HCT116 (cell line): ENCODE measurements at regions not wholly inside any gene's neighbourhood (a gene's known extent, or its start where the extent isn't known, plus 50 kb on each side); places are given as distances from the start of the nearest gene placed in this dataset.

Experiments
- ATAC-seq: fragments of 200-7000 bp; cut with Tn5 transposase; 2 replicates; pipeline ENCODE4 v1.9.1; 2020; ENCODE audit warnings: mild to moderate bottlenecking, moderate library complexity
- BruUV-seq: library from RNA; stranded (reverse); fragments of 400-500 nt; replicated peaks from 2 replicates; lab custom pipeline; 2021; lab: Mats Ljungman, UMichigan
- CTCF ChIA-PET: fragments of 300-600 bp; sonication (Branson Sonifier 250); formaldehyde crosslinking; loops from one replicate; lab custom pipeline; 2021; ENCODE audit warnings: antibody characterized with exemption; lab: Charles Lee
- POLR2A ChIA-PET: fragments of 300-600, 350-600 bp; sonication (Branson Sonifier 250); formaldehyde crosslinking; loops from one replicate; lab custom pipeline; 2021; ENCODE audit warnings: antibody characterized with exemption; lab: Charles Lee
- RAD21 ChIA-PET, 2 experiments: fragments of 300-600 bp; sonication (Branson Sonifier 250); formaldehyde crosslinking; loops; one replicate each; lab custom pipeline; 2023; ENCODE audit warnings: low total read pairs in 2 of 2; ENCODE audit not compliant: uncharacterized antibody in 2 of 2, unreplicated experiment in 2 of 2, low non-redundant PET in 1 of 2; lab: Charles Lee
- DNase-seq: peaks from one replicate; pipeline ENCODE4 v3.0.0-alpha.2; 2010; ENCODE audit warnings: low read depth, low spot score
- H2AFZ ChIP-seq: fragments of 200-600 bp; shearing (Covaris generic), sonication (generic); 2 replicates; pipeline ENCODE4 v1.6.1; 2017; ENCODE audit warnings: low read depth, mixed run types, mixed read lengths, antibody characterized with exemption, low read length; ENCODE audit not compliant: poor library complexity, severe bottlenecking
- H3K27ac ChIP-seq: 2 replicates; pipeline ENCODE4 v1.5.1; 2012; ENCODE audit warnings: low read depth, low read length
- H3K27me3 ChIP-seq: fragments of 200-600 bp; sonication (generic); 2 replicates; pipeline ENCODE4 v1.6.1; 2016; ENCODE audit warnings: mixed run types, low read length, mixed read lengths; ENCODE audit not compliant: insufficient read depth
- H3K36me3 ChIP-seq, 2 experiments: fragments of 200-500 bp in 1 of 2; fragments of 200-600 bp in 1 of 2; sonication (Bioruptor generic) in 1 of 2; sonication (generic) in 1 of 2; 2 replicates each; pipeline versions ENCODE4 v1.5.1 to v1.6.1; 2014 to 2016; ENCODE audit warnings: low read length in 2 of 2, inconsistent platforms in 1 of 2, mixed read lengths in 1 of 2, mixed run types in 1 of 2; ENCODE audit not compliant: insufficient read depth in 2 of 2, control insufficient read depth in 1 of 2
- H3K4me1 ChIP-seq, 2 experiments: fragments of 200-600 bp in 1 of 2; sonication (generic) in 1 of 2; 2 replicates each; pipeline versions ENCODE4 v1.5.1 to v1.6.1; 2012 to 2017; ENCODE audit warnings: low read length in 2 of 2, inconsistent platforms in 1 of 2, mild to moderate bottlenecking in 1 of 2, mixed read lengths in 1 of 2, mixed run types in 1 of 2, moderate library complexity in 1 of 2; ENCODE audit not compliant: insufficient read depth in 2 of 2, control insufficient read depth in 1 of 2
- H3K4me2 ChIP-seq: fragments of 200-600 bp; sonication (generic); 2 replicates; pipeline ENCODE4 v1.6.1; 2017; ENCODE audit warnings: mixed run types, low read length, mixed read lengths
- H3K4me3 ChIP-seq, 2 experiments: fragments of 200-600 bp in 1 of 2; sonication (generic) in 1 of 2; replicated peaks in 1 of 2; 2 replicates each; pipeline ENCODE4 v1.5.1; 2011 to 2016; ENCODE audit warnings: low read length in 2 of 2, control low read depth in 1 of 2, low read depth in 1 of 2, mild to moderate bottlenecking in 1 of 2, mixed read lengths in 1 of 2, mixed run types in 1 of 2
- H3K79me2 ChIP-seq: fragments of 200-600 bp; sonication (generic); 2 replicates; pipeline ENCODE4 v1.6.1; 2017; ENCODE audit warnings: mild to moderate bottlenecking, mixed run types, low read length, moderate library complexity, mixed read lengths; ENCODE audit not compliant: insufficient read depth
- H3K9ac ChIP-seq: fragments of 200-600 bp; sonication (generic); 2 replicates; pipeline ENCODE4 v1.6.1; 2016; ENCODE audit warnings: low read length, mixed read lengths
- H3K9me2 ChIP-seq: fragments of 200-600 bp; sonication (generic), shearing (Covaris generic); 2 replicates; pipeline ENCODE4 v1.6.1; 2017; ENCODE audit warnings: mixed run types, mild to moderate bottlenecking, moderate library complexity; ENCODE audit not compliant: insufficient read depth
- H3K9me3 ChIP-seq, 2 experiments: fragments of 200-500 bp in 1 of 2; fragments of 200-600 bp in 1 of 2; sonication (Bioruptor generic) in 1 of 2; sonication (generic) in 1 of 2; 2 replicates each; pipeline ENCODE4 v1.6.1; 2014 to 2017; ENCODE audit warnings: low read length in 2 of 2, mixed read lengths in 2 of 2, inconsistent platforms in 1 of 2, low read depth in 1 of 2, mild to moderate bottlenecking in 1 of 2, mixed run types in 1 of 2, moderate library complexity in 1 of 2; ENCODE audit not compliant: control insufficient read depth in 1 of 2, insufficient read depth in 1 of 2
- H4K20me1 ChIP-seq: fragments of 200-600 bp; sonication (generic), shearing (Covaris generic); 2 replicates; pipeline ENCODE4 v1.6.1; 2017; ENCODE audit warnings: mixed run types, mild to moderate bottlenecking, moderate library complexity; ENCODE audit not compliant: insufficient read depth
- CEBPB ChIP-seq: IDR thresholded peaks from 2 replicates; pipeline ENCODE4 v1.6.1; 2012; ENCODE audit warnings: low read depth
- ELF1 ChIP-seq: IDR thresholded peaks from 2 replicates; pipeline ENCODE4 v1.6.1; 2012; ENCODE audit warnings: low read depth, borderline replicate concordance
- EZH2 ChIP-seq: fragments of 200-600 bp; sonication (generic); IDR thresholded peaks from 2 replicates; pipeline ENCODE4 v1.6.1; 2017; ENCODE audit warnings: antibody characterized with exemption, mixed run types
- JUND ChIP-seq: IDR thresholded peaks from 2 replicates; pipeline ENCODE4 v1.6.1; 2012
- POLR2A ChIP-seq: IDR thresholded peaks from 2 replicates; pipeline ENCODE4 v1.7.0; 2011; ENCODE audit warnings: borderline replicate concordance; ENCODE audit not compliant: insufficient read depth, insufficient read length; ENCODE audit errors: extremely low read depth
- POLR2AphosphoS5 ChIP-seq: IDR thresholded peaks from 2 replicates; pipeline ENCODE4 v1.6.1; 2011; ENCODE audit warnings: mild to moderate bottlenecking, low read depth, low read length, moderate library complexity
- RAD21 ChIP-seq: IDR thresholded peaks from 2 replicates; pipeline ENCODE4 v1.6.1; 2012; ENCODE audit warnings: low read depth, mild to moderate bottlenecking
- REST ChIP-seq: IDR thresholded peaks from 2 replicates; pipeline ENCODE4 v1.6.1; 2012; ENCODE audit warnings: low read depth
- SRF ChIP-seq: IDR thresholded peaks from 2 replicates; pipeline ENCODE4 v1.6.1; 2012; ENCODE audit warnings: low read depth
- YY1 ChIP-seq: IDR thresholded peaks from 2 replicates; pipeline ENCODE4 v1.6.1; 2011; ENCODE audit warnings: low read length, low read depth, moderate library complexity, mild to moderate bottlenecking; ENCODE audit not compliant: insufficient replicate concordance; ENCODE audit errors: extremely low read depth
- ZFX ChIP-seq: fragments of 450-650 bp; IDR thresholded peaks from 2 replicates; pipeline ENCODE4 v1.6.1; 2017
- ZNF274 ChIP-seq: fragments of 200-500 bp; sonication (Bioruptor generic); IDR thresholded peaks from 2 replicates; pipeline ENCODE4 v1.6.1; 2014; ENCODE audit warnings: mild to moderate bottlenecking, low read depth, low read length, inconsistent platforms
- intact Hi-C: fragments of 100-400 bp; cut with micrococcal nuclease; formaldehyde crosslinking; loops from 2 replicates; pipeline ENCODE4 v1.10.0; 2022
- TF ChIP-seq, protein P1 (sequence below): IDR thresholded peaks from 2 replicates; pipeline ENCODE4 v1.6.1; 2011; ENCODE audit warnings: mild to moderate bottlenecking, low read length, moderate library complexity; ENCODE audit not compliant: insufficient replicate concordance; ENCODE audit errors: extremely low read depth
- TF ChIP-seq, protein P2 (sequence below): IDR thresholded peaks from 2 replicates; pipeline ENCODE4 v1.6.1; 2012
- TF ChIP-seq, protein P3 (sequence below): IDR thresholded peaks from 2 replicates; pipeline ENCODE4 v1.6.1; 2012

GRCh38 chr13:111458001-111458531 lies 137.6 kb downstream of the TEX29 start:
- Histone ChIP-seq H2AFZ (no peak overlapping the region), H3K9ac (no peak overlapping the region), H3K27me3 (peaks cover 31% of the 10 kb centered on the region), H3K4me2 (no peak overlapping the region), H3K9me3 (no peaks in the 10 kb centered on the region; a peak in 1 of 4 replicates), H4K20me1 (no peaks in the 10 kb centered on the region), H3K27ac (no peak overlapping the region), H3K4me1 (peaks cover 0 to 4% of the 10 kb centered on the region in 2 experiments; a peak in 1 of 4 replicates), H3K4me3 (no peak overlapping the region), H3K36me3 (no peaks in the 10 kb centered on the region), H3K79me2 (no peaks in the 10 kb centered on the region), H3K9me2 (no peaks in the 10 kb centered on the region)
- intact Hi-C loops, result no loop called here
- ChIA-PET POLR2A (no interaction called here), CTCF (no interaction called here), RAD21 (no interaction called here)
- TF ChIP-seq EZH2 (no peak), RAD21 (no peak)
- BruUV-seq, result no TSS peak
- DNase-seq, result no peak
- no peak for ATAC-seq

GRCh38 chr13:111458739-111459138 lies 138.3 kb downstream of the TEX29 start:
- no peak overlapping the region for H3K4me2 ChIP-seq
- H4K20me1 ChIP-seq, result no peaks in the 10 kb centered on the region
- RAD21 ChIA-PET, result interaction anchor here in 1 of 2 experiments (0.6 kb wide), 1 partner anchor 234 kb away, joined by 8 read pairs; no protein-coding TSS in a partner anchor
- TF ChIP-seq EZH2 (no peak), SRF (no peak), ZFX (no peak), REST (no peak), ELF1 (no peak), POLR2A (no peak), CEBPB (no peak), YY1 (no peak), ZNF274 (no peak), POLR2AphosphoS5 (no peak), JUND (no peak)
- TF ChIP-seq, protein P1, sequence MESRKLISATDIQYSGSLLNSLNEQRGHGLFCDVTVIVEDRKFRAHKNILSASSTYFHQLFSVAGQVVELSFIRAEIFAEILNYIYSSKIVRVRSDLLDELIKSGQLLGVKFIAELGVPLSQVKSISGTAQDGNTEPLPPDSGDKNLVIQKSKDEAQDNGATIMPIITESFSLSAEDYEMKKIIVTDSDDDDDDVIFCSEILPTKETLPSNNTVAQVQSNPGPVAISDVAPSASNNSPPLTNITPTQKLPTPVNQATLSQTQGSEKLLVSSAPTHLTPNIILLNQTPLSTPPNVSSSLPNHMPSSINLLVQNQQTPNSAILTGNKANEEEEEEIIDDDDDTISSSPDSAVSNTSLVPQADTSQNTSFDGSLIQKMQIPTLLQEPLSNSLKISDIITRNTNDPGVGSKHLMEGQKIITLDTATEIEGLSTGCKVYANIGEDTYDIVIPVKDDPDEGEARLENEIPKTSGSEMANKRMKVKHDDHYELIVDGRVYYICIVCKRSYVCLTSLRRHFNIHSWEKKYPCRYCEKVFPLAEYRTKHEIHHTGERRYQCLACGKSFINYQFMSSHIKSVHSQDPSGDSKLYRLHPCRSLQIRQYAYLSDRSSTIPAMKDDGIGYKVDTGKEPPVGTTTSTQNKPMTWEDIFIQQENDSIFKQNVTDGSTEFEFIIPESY, result no peak
- TF ChIP-seq, protein P2, sequence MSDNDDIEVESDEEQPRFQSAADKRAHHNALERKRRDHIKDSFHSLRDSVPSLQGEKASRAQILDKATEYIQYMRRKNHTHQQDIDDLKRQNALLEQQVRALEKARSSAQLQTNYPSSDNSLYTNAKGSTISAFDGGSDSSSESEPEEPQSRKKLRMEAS, result no peak
- TF ChIP-seq, protein P3, sequence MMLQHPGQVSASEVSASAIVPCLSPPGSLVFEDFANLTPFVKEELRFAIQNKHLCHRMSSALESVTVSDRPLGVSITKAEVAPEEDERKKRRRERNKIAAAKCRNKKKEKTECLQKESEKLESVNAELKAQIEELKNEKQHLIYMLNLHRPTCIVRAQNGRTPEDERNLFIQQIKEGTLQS, result no peak
- TF ChIP-seq, all 23 proteins: peak for 0
- no peak for DNase-seq
- Histone ChIP-seq H3K9ac (no peak overlapping the region), H3K27ac (no peak overlapping the region), H3K9me2 (no peaks in the 10 kb centered on the region), H3K36me3 (no peaks in the 10 kb centered on the region), H3K4me3 (no peak overlapping the region), H2AFZ (no peak overlapping the region), H3K27me3 (peaks cover 36% of the 10 kb centered on the region), H3K79me2 (no peaks in the 10 kb centered on the region), H3K4me1 (peaks cover 0 to 4% of the 10 kb centered on the region in 2 experiments; a peak in 1 of 4 replicates), H3K9me3 (no peaks in the 10 kb centered on the region; a peak in 1 of 4 replicates)
- POLR2A ChIA-PET, result no interaction called here
- intact Hi-C loops, result no loop called here
- CTCF ChIA-PET, result no interaction called here
- ATAC-seq, result no peak
- no TSS peak for BruUV-seq
